ENCODE measurements at regions not wholly inside any gene's neighbourhood (a gene's known extent, or its start where the extent isn't known, plus 50 kb on each side); places are given as distances from the start of the nearest gene placed in this dataset.
"Not testable (repeated sequence)": the region's sequence is repeated elsewhere in the genome, so short reads cannot be mapped to it uniquely, and the experiment has no call there.

DNA sequence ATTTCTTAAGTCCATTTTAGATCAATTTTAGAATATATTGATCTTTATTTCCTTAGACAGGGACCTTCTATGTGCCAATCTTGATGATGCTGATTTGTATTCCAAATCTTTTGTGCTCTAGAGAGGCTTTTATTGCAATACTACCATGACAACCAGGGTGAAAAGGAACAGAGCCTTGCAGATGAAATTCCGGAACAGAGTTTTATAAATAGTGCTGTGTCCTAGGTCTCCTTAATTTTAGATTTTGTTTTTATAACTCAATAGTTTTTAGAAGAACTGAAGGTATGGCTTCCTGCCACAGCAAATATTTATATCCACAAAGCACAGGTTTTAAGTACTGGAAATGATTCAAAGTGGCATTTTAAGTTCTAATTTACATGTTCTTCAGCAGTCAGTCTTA is 160.2 kb downstream of the PMAIP1 start:
- no peak for DNase-seq

DNA sequence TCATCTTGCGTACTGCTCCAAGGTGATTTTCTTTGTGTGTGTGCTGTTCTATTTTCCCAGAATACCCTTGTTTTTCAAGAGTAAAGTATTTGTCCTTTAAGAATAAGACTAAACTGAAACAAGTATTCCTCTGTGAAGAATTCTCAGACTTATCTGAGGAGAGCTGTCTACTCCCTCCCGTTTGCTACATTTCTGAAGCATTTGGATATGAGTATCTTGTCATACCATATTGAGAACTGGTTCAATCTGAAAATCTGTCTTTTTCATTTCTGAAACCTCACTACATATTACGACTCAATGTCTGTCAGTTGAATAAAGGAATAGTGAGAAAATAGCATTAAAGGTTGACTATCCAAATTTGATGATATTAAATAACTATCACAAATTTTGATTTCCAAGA is 159.4 kb downstream of the PMAIP1 start:
- no peak for DNase-seq

DNA sequence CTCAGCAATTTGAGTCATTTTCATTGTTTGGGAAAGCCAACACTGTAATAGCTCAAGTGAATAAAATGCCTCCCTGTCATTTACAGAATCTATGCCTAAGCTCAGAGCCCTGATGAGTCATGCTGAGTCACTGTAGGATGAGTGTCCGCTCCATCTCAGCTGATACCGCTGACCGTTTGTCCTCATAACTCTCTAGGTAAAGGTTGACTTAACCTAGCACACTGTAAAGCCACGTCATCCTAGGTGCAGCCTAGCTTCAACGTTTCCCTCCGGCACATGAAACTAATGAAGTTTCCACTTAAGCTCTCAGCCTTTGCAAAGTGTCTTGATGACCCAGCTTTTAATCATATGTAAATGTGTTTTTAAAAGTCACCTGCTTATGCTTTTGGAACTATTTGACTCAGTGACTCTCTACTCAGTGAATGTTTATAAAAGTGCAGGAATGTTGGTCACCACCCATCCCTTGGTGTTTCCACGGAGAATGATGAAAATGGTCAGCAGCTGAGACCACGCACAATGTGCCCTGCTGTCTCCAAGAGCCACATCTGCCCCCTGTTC is 154.0 kb downstream of the PMAIP1 start:
- peak; percentile 53 for DNase-seq

DNA sequence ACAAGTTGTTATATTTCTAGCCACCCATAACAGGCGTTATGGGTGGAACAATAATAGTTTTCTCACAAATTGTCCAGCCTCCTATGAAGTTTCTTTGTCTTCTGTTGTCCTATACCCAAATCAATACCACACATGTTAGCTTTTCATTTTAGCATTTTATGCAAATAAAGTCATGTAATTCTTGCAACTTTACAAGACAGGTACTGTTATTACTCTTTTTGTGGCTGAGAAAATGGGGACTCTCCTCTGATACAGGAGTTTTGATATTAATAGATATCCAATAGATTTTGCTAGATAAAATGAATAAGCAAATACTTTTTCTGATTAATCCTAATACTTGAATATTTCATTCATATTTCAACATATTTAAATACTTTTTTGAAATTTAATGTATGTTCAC is 151.0 kb downstream of the PMAIP1 start:
- DNase-seq: no peak

DNA sequence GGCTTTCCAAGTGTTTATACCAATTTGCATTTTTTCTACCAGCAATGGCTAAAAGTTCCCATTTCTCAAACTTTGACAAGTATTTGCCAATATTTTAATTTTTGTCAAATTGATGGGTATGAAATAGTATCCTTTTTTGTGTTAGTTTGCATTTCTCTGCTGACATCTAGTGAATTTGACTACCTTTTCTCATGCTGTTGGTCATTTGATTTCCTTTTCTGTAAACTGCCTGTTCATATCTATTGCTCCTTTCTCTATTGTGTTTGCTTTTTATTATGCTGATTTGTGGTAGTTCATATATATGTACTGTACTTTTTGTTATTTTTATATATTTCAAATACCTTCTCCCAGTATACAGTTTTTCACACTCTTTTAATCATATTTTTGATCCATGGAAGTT is 149.4 kb downstream of the PMAIP1 start:
- no peak for DNase-seq

DNA sequence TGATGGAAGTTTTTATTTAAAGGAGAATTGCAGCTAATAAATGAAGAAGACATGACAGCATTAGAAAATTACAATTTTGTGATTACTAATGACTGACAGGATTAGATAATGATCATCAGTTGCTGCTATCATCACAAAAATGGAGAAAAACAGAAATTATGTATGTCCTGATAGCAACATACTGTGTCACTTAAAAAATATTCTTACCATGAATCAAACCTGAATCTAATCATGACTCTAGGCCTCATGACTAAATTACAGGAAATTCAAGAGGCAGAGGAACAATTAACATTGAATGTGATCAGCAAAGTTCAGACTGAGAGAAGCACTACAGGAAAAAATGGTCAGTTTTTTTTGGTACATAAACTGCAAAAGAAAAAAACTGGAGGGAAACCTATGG is 147.8 kb downstream of the PMAIP1 start:
- no peak for DNase-seq

DNA sequence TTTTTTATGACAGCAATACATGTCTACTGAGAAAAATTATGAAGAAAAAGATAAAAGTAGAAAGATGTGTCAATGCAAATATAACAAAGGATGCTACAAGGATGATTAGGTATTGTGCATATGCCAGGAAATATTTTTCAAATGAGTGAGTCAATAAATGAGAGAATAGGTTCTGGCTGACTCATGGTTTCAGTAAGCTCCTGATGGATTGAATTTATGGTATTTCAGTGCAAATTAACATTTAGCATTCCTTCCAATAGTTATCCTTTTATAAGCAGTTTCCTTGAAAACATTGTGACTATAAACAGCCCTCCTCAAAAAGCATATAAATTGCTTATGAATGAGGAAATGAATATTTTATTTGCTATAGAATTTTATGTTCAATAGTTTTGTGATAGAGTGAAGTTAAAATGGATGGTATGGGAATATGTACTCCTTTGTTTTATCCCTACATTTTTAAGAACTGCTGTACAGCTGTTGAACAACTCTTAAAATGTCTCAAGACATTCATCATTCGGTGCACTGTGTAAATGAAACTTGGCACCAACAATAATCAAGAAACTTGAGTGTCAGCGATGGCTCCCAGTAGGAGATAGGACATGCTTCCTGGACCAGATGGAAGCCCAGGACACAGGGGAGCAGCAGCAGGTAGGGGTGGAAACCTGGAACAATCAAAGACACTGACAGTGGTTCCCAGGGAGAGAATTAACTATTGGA is 144.7 kb downstream of the PMAIP1 start:
- DNase-seq: no peak

DNA sequence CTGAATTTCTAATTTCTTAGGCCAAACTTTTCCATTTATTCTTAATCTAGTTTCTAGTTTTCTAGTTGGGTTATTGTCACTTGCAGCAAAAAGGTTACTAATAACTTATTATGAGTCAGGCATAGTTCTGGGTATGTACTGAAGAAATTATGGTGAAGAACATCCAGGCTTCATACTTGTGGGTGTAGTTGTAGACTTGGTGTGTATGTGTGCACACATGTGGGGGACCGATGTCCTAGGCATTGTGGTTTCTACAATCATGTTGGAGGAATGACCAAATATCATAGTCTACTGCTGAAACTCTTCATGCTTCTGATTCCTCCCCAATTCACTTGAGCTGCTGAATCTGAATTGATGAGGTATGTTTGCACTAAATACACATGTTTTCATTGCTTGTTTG is 141.2 kb downstream of the PMAIP1 start:
- no peak for DNase-seq

DNA sequence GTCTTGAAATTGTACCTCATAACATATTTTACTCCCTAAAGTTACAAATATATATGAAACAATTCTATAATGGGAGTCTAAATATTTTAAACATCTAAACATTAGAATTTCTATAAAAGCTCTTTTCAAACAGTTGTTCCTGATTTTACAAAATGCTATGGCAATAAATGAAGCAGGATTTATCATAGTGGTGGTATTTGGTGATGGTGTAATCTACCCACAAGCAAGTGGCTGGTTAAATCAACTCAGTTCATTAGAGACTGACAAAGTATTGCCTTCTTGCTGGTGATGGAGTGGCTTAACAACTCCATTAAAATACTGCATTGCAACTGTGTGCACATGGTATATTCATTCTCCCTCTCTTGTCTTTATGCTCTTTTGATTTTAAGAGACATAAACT is 138.9 kb downstream of the PMAIP1 start:
- no peak for DNase-seq

DNA sequence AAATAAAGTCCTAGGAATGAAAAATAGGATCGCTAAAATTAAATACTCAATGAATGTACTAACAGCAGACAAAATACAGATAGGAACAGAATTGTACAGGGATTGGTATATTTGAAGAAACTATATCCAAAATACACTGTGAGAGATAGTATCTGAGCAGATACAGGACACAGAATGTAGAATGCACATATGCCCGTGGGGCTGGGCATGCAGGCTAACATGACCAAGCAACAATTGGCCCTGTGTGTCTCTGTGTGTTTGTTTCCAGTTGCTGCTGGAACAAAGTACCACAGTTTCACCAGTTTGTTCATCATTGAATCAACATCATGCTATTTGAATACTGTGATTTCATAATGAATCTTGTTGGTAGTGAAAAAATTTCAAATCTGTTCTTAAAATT is 127.6 kb downstream of the PMAIP1 start:
- no peak for DNase-seq

DNA sequence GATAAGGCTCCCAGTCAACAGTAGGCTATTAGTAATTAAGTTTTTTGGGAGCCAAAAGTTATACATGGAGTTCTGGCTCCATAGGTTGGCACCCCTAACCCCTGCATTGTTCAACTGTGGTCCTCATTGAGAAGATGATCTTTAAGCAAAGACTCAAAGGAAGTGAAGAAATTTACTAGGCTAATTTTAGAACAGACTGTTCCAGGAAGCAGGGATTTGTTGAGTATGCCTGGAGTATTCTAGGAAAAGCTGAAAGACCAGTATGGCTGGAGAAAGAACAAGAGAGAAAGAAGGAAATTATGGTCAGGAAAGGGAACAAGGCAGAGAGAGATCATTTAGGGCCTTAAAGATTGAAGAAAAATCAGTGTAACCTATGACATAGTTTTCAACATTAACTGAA is 125.1 kb downstream of the PMAIP1 start:
- DNase-seq: no peak

DNA sequence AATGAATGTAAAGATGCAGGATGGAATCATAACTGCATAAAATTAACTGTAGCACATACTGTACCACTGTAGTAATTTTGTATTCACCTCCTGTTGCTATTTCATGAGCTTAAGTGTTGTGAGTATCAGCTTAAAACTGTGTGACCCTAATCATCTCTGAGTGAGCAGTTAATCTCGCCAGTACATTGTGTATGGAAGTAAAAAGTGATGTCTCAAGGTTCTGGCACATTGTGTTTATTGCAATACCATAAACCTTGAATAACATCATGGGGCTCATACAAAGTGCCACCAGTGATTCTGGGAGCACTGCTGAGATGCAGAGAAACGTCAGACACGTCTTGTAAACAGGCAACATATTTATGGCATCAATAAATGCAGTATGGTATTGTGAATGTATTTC is 124.5 kb downstream of the PMAIP1 start:
- no peak for DNase-seq

DNA sequence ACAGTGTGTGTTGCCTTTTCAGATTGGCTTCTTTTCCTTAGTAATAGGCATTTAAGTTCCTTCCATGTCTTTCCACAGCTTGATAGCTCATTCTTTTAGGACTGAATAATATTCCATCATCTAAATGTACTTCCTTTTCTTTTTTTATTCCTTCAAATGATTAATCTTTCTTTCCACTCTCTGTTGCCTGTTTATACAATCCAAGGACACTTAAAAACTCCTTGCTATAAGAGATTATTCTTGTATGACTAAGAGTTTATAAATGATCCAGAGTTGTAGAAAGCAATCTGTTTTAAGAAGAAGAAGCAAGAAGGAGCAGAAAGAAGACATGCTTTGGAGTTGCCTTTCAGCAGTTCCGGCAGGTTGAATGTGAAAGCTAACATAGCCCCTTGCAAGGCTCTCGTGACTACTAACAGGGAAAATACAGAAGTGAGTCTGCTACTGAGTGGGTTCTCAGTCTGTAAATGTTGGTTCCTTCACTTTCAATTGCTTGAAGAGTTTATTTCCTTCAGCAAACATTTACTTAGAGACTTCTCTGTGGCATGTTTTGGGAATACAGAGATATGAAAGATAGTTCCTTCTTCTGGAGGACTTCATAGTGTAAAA is 123.0 kb downstream of the PMAIP1 start:
- no peak for DNase-seq

DNA sequence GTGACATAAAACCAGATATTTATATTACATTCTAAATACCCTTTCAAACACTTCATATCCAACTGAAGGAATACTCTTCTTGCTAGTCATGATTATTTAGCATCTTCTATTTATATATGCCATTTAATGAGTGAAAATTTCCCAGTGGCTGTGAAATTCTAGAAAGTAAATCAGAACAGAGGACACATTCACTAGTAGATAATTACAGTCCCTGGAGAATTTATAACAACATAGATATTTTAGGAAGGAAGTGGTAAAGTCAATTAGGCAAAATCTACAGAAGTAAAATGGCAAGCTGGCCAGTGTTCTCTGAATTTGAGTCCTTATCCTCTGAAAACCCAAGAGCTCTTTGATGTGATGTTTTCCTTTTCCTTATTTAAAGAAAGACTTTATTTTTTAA is 121.8 kb downstream of the PMAIP1 start:
- DNase-seq: no peak

DNA sequence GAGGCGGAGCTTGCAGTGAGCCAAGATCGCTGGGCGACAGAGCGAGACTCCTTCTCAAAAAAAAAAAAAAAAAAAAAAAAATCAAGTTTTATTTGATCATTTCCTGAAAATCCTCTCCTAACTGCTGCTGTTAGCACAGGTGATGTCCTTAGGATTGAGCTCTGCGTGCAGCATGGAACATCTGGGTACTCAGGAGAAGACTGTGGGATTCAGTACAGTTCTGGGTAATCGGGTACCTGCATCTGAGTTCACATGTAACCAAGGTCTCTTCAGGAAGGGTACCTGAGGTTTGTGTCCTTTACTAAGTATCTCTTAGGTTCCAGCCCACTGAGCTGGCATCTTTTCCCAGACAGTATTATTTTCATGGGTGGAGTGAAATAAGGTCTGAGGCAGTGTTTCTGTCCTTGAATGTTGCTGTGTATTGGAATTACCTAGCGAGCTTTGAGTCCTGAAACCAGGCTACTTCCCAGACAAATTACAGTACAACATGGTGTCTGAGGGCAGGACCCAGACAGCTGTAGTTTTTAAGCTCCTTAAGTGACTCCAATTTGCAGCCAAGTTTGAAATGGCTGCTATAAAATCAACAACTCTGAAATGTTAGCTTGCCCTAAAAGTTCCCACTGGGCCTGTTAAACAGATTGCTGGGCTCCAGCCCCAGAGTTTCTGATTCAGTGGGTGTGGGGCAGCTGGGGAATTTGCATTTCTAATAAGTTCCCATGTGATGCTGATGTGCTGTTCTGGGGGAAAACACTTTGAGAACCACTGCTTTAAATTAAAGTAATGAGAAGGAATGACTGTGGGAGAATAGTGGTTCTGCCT is 120.5 kb downstream of the PMAIP1 start:
- no peak for DNase-seq

DNA sequence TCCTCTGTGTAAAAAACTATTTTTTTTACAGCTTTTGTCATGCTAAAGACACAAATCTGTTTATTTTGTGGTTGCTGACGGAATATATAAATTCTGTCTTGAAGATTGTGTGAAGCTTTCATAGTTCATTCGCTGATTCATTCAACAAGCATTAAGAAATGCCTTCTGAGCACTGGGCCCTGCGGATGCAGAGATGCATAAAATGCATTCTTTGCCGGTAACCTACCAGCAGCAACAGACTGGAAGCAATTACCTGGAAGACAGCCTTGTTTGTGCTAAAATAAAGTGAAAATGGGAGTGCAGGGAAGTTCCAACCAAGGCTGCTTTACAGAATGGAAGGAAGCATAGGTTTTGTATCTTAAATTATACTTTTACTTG is 119.7 kb downstream of the PMAIP1 start:
- DNase-seq: no peak

DNA sequence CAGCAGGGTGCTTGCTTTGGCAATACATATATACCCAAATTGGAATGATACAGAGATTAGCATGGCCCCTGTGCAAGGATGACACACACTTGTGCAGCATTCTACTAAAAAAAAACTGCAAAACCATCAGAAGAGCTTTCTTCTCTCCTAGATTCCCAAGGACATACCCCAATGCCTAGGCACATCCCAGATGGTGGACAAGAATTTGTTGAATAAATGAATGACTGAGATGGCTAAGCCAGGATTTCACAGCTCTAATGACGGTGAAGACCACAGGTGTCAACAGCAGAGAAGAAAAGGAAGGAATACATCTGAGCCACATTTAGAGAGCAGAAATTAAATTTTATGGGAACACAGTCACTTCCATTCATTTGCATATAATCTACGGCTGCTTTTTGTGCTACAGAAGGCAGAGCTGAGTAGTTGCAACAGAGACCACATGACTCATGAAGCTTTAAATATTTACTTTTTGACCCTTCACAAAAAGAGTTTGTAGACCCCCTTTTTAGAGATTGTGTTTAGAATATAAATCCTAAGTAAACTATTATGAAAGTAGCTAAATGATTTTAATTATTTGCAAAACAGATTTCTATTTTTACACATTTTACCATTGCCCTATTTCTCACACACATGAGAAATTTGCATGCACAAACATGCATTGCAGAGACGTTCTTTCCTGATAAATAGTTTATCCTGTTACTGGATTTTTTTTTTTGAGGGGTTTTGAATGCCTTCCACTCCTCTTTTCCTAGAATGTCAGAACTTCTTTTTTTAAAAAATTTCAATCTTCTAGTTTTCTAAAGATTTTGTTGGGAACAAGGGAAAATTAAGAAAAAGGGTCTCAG is 119.0 kb downstream of the PMAIP1 start:
- DNase-seq: no peak

DNA sequence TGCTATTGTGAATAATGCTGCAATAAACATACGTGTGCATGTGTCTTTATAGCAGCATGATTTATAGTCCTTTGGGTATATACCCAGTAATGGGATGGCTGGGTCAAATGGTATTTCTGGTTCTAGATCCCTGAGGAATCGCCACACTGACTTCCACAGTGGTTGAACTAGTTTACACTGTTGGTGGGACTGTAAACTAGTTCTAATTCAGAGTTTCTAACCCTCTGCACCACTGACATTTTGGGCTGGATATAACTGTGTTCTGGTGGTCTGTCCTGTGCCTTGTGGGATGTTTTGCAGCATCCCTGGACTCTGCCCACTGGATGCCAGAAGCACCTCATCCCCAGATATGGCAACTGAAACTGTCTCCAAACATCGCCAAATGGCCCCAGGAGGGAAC is 118.3 kb downstream of the PMAIP1 start:
- not testable (repeated sequence) for DNase-seq

DNA sequence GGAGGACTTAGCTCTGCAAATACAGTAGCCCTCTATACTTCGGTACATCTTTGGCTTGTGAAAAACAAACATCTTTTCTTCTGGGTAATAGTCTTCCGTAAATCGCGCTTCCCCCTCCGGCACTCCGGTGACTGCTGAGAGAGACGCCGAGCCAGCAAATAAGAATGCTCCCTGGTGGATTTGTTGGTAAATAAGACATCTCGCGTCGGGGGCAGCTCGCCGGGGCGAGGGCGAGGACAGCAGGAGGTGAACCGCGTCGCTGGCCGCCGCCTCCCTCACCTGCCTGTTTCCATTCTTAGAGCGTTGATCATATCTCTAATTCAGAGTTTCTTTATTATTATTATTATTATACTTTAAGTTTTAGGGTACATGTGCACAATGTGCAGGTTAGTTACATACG is 117.6 kb downstream of the PMAIP1 start:
- no peak for DNase-seq

DNA sequence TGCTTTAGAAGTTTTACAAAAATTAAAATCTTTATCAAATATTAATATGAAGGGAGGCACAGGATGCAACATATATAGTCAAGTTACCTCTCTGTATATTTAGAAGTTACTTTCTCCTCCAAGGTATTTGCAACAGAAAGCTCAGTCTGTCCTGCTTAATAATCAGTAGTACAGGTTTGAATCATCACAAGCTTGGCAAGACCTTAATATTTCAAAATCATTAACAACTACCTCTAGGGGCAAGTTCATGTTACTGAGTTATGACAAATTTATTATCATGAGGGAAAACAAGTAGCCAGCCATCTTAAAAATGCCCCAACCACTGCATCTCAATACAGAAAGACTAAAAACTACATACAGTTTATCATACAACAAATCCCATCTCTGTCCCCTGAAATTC is 116.0 kb downstream of the PMAIP1 start:
- DNase-seq: not testable (repeated sequence)

DNA sequence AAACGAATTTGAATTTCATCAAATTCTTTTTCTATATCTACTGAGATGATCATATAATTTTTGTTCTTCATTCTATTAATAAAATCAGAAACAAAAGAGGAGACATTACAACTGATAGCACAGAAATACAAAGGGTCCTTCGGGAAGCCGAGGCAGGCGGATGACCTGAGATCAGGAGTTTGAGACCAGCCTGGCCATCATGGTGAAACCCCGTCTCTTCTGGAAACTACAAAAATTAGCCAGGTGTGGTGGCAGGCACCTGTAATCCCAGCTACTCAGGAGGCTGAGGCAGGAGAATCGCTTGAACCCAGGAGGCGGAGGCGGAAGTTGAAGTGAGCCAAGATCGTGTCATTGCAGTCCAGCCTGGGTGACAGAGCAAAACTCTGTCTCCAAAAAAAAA is 113.4 kb downstream of the PMAIP1 start:
- DNase-seq: not testable (repeated sequence)

DNA sequence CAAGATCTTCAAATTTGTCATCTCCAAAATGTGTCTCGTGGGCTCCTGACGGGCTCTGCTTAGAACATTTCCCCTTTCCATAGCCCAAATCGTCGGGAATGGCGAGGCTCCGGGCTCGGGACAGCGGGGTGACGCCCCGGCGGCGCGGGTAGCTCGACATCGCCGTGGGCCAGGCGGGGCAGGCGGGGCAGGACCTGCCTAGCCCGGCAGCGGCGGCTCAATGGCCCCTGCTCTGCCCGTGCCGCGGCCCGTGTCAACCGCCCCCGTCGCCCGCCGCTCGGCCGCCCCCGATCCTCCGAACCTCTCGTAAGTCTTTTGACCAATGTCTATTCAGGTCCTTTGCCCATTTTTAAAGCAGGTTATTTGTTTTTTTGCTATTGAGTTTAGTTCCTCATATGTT is 111.2 kb downstream of the PMAIP1 start:
- no peak for DNase-seq

DNA sequence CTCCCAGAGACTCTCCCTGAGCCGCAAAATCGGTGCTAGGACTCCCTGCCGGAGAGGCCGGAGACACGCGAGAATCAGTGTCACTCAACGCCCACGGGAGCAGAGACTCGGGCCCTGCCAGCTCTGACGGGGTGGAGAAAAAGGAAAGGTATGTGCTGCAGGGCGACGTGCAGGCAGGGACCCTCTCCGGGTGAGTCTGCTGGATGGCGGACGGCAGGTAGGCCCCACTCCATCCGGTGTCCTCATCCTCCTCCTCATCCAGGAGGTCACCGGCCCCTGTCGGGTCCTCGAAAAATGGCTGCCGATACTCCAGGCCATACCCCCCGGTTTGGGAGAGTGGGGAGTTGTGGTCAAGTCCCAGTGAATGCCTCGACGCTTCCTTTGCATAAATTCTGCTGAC is 110.7 kb downstream of the PMAIP1 start:
- DNase-seq: no peak
